Stimulated activated CD4-positive, alpha-beta T cell treated with anti-CD3 and anti-CD28 coated beads, Interleukin-2, amount 100 ng/mL, for 48 hours (primary cell): ENCODE measurements at regions not wholly inside any gene's neighbourhood (a gene's known extent, or its start where the extent isn't known, plus 50 kb on each side); places are given as distances from the start of the nearest gene placed in this dataset.
"Not testable (repeated sequence)": the region's sequence is repeated elsewhere in the genome, so short reads cannot be mapped to it uniquely, and the experiment has no call there.

Experiments
- DNase-seq, 2 donors: peaks; one replicate each; pipeline ENCODE4 v3.0.0-alpha.2; 2020

GRCh38 chr11:92168936-92169335 lies 55.7 kb upstream of the FAT3 start:
- no peak for DNase-seq

GRCh38 chr11:92167571-92167970 lies 57.0 kb upstream of the FAT3 start:
- no peak for DNase-seq

- no peak for DNase-seq
Observed at GRCh38 chr11:92166335-92166734, 58.3 kb upstream of the FAT3 start.

- no peak for DNase-seq
Observed at GRCh38 chr11:92163879-92164278, 60.7 kb upstream of the FAT3 start.

GRCh38 chr11:92162776-92163175 lies 61.8 kb upstream of the FAT3 start:
- no peak for DNase-seq

GRCh38 chr11:92159931-92160330 lies 64.7 kb upstream of the FAT3 start:
- no peak for DNase-seq

- DNase-seq, result not testable (repeated sequence)
Observed at GRCh38 chr11:92157390-92157789, 67.2 kb upstream of the FAT3 start.

GRCh38 chr11:92154611-92155010 lies 70.0 kb upstream of the FAT3 start:
- no peak for DNase-seq

GRCh38 chr11:92154110-92154509 lies 70.5 kb upstream of the FAT3 start:
- DNase-seq, result no peak

GRCh38 chr11:92153542-92153941 lies 71.1 kb upstream of the FAT3 start:
- DNase-seq, result no peak

GRCh38 chr11:92152245-92152644 lies 72.4 kb upstream of the FAT3 start:
- no peak for DNase-seq

- no peak for DNase-seq
Observed at GRCh38 chr11:92149996-92150395, 74.6 kb upstream of the FAT3 start.

- DNase-seq, result no peak
Observed at GRCh38 chr11:92141725-92142124, 82.9 kb upstream of the FAT3 start.

- DNase-seq, result no peak
Observed at GRCh38 chr11:92141159-92141558, 83.5 kb upstream of the FAT3 start.

GRCh38 chr11:92140021-92140420 lies 84.6 kb upstream of the FAT3 start:
- no peak for DNase-seq

GRCh38 chr11:92138296-92138695 lies 86.3 kb upstream of the FAT3 start:
- DNase-seq, result no peak

- DNase-seq, result no peak
Observed at GRCh38 chr11:92137747-92138146, 86.9 kb upstream of the FAT3 start.

- no peak for DNase-seq
Observed at GRCh38 chr11:92136797-92137196, 87.8 kb upstream of the FAT3 start.

- no peak for DNase-seq
Observed at GRCh38 chr11:92131289-92131865, 93.2 kb upstream of the FAT3 start.

- no peak for DNase-seq
Observed at GRCh38 chr11:92130421-92130831, 94.2 kb upstream of the FAT3 start.

GRCh38 chr11:92129811-92130210 lies 94.8 kb upstream of the FAT3 start:
- no peak for DNase-seq

GRCh38 chr11:92128026-92128425 lies 96.6 kb upstream of the FAT3 start:
- no peak for DNase-seq

- no peak for DNase-seq
Observed at GRCh38 chr11:92125321-92125720, 99.3 kb upstream of the FAT3 start.

- DNase-seq, result no peak
Observed at GRCh38 chr11:92123540-92123939, 101.1 kb upstream of the FAT3 start.

- DNase-seq, result no peak
Observed at GRCh38 chr11:92122561-92122960, 102.1 kb upstream of the FAT3 start.

GRCh38 chr11:92111287-92111686 lies 113.3 kb upstream of the FAT3 start:
- no peak for DNase-seq
